D721Med (cell line): ENCODE measurements at regions not wholly inside any gene's neighbourhood (a gene's known extent, or its start where the extent isn't known, plus 50 kb on each side); places are given as distances from the start of the nearest gene placed in this dataset.

Source experiments
- DNase-seq: peaks from one replicate; pipeline ENCODE4 v3.0.0; 2011; ENCODE audit warnings: low spot score; ENCODE audit not compliant: insufficient read length
- FAIRE-seq: peaks from 2 replicates; lab custom pipeline; 2011; peaks lifted over from hg19 to GRCh38; lab: Jason Lieb, UNC
- CTCF ChIP-seq: IDR thresholded peaks from 2 replicates; pipeline ENCODE4 v1.5.1; 2012; ENCODE audit warnings: mild to moderate bottlenecking, control low read depth; ENCODE audit not compliant: insufficient read depth; ENCODE audit errors: missing control alignments

DNA sequence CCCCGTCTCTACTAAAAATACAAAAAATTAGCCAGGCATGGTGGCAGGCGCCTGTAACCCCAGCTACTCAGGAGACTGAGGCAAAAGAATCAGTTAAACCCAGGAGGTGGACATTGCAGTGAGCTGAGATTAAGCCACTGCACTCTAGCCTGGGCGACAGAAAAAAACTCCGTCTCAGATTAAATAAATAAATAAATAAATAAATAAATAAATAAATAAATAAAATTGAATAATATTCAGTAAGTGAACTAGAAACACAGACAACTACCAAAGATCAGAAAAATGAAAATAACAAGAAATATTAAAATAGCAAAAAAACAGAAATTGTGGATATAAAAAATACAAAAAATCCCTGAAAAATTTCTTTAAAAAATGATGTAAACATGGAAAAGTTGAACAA, 172.4 kb downstream of the ZNF486 start:
- no peak for DNase-seq
- FAIRE-seq = no peak
- no peak for TF ChIP-seq CTCF

DNA sequence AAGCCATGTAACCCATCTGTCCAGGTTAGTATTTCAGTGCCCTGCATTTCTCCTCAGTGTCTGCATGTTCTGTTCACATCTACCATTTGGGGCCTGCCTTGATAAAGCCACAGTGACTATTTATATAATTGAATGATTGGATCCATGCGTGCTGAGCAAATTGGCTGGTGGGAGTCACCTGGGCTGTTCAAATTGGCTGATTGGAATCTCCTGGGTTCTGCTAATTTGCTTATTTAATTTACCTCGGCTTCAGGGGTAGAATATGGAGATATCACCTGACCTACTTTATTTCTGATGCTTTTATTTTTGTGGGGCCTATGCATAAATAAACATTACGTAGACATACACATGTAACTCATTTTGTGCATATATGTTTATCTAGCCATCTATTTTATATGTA, 167.7 kb downstream of the ZNF486 start:
- no peak for TF ChIP-seq CTCF
- DNase-seq = no peak
- FAIRE-seq = no peak

GRCh38 chr19:20333508-20333907, 166.5 kb downstream of the ZNF486 start:
- TF ChIP-seq CTCF = no peak
- no peak for FAIRE-seq
- no peak for DNase-seq

GRCh38 chr19:20325151-20325550, 158.1 kb downstream of the ZNF486 start:
- DNase-seq = no peak
- no peak for FAIRE-seq
- no peak for TF ChIP-seq CTCF

DNA sequence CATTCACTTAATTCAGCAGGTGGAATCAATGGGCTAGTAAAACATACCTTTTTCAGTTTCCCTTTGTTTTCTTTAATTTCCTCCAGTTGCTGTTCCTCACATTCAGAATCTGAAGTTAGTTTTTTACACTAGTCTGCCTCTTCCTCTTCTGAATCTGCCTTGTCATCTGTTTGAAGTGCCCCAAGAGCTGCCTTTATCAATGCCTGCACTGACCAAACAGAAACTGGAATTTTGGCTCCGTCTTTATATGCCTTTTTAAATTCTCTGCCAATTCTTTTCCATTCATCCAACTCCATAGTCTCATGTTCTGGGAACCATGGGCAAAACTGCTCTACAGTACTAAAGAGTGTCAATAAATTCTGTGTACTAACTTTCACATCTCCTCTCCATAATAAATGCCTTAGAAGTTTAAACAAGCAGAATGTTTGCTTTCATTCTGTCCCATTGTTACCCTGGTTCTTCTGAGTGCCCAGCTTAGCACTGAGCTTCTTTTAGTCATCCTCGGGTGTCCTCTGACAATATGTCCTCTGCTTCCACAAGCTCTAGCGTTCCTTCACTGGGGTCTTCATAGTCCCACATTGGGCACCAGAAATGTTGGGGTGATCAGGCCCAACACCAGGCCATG, 154.2 kb downstream of the ZNF486 start:
- no peak for TF ChIP-seq CTCF
- DNase-seq (no peak), FAIRE-seq (no peak)

- FAIRE-seq (no peak), DNase-seq (no peak)
- TF ChIP-seq CTCF = no peak
These were observed 153.2 kb downstream of the ZNF486 start for GRCh38 chr19:20320191-20320590.

GRCh38 chr19:20318616-20319015, 151.6 kb downstream of the ZNF486 start:
- no peak for TF ChIP-seq CTCF
- no peak for FAIRE-seq
- no peak for DNase-seq
